ENCODE measurements at regions not wholly inside any gene's neighbourhood (a gene's known extent, or its start where the extent isn't known, plus 50 kb on each side); places are given as distances from the start of the nearest gene placed in this dataset.

- no peak for TF ChIP-seq SIN3A (IDR thresholded peaks at IDR 0.05; ENCODE audit: borderline replicate concordance, insufficient read depth, low read length)
- no peak for TF ChIP-seq POLR2AphosphoS5 (IDR thresholded peaks at IDR 0.05; ENCODE audit: low read depth, low read length)
These were observed 88.0 kb upstream of the E2F8 start for GRCh38 chr11:19328586-19329311.

All from PFSK-1 (cell line).